Progenitor cell of endocrine pancreas (in vitro differentiated cells): ENCODE measurements at regions not wholly inside any gene's neighbourhood (a gene's known extent, or its start where the extent isn't known, plus 50 kb on each side); places are given as distances from the start of the nearest gene placed in this dataset.

Experiments used
- DNase-seq: peaks from one replicate; pipeline ENCODE4 v3.0.0; 2021; ENCODE audit warnings: low spot score; ENCODE audit not compliant: unreplicated experiment
- H3K27ac Mint-ChIP-seq: 2 replicates; pipeline ENCODE4 v1.8.0; 2021; ENCODE audit warnings: mild to moderate bottlenecking, moderate library complexity, mixed read lengths
- H3K27me3 Mint-ChIP-seq: 2 replicates; pipeline ENCODE4 v1.8.0; 2021; ENCODE audit warnings: mixed read lengths
- H3K36me3 Mint-ChIP-seq: 2 replicates; pipeline ENCODE4 v1.8.0; 2022; ENCODE audit warnings: mixed read lengths; ENCODE audit not compliant: insufficient read depth
- H3K4me1 Mint-ChIP-seq: 2 replicates; pipeline ENCODE4 v1.8.0; 2021; ENCODE audit warnings: low read depth, mixed read lengths
- H3K4me3 Mint-ChIP-seq: 2 replicates; pipeline ENCODE4 v1.8.0; 2021; ENCODE audit warnings: low read depth, mild to moderate bottlenecking, moderate library complexity, mixed read lengths
- H3K9me3 Mint-ChIP-seq: 2 replicates; pipeline ENCODE4 v1.8.0; 2021; ENCODE audit warnings: low read depth, mixed read lengths
- CTCF ChIP-seq: fragments of 200-600 bp; sonication (generic); IDR thresholded peaks from one replicate; pipeline ENCODE4 v1.5.0; 2021; ENCODE audit warnings: antibody characterized with exemption, mild to moderate bottlenecking; ENCODE audit not compliant: unreplicated experiment

GRCh38 chr16:60001523-60001922, 1267.4 kb upstream of the GOT2 start:
- H3K4me3 Mint-ChIP-seq = no peak overlapping the region

GRCh38 chr16:59997706-59998105, 1263.6 kb upstream of the GOT2 start:
- no peaks in the 10 kb centered on the region for H3K36me3 Mint-ChIP-seq
- H3K4me3 Mint-ChIP-seq = no peak overlapping the region
- H3K27me3 Mint-ChIP-seq = no peaks in the 10 kb centered on the region
- no peak for DNase-seq
- no peak overlapping the region for H3K27ac Mint-ChIP-seq
- H3K4me1 Mint-ChIP-seq = no peaks in the 10 kb centered on the region
- no peak for TF ChIP-seq CTCF
- H3K9me3 Mint-ChIP-seq = peaks cover 17% of the 10 kb centered on the region

More at GRCh38 chr16:60001523-60001922, 1267.4 kb upstream of the GOT2 start:
- no peak for TF ChIP-seq CTCF
- Mint-ChIP-seq H3K27ac (no peak overlapping the region), H3K36me3 (no peaks in the 10 kb centered on the region), H3K4me1 (no peaks in the 10 kb centered on the region), H3K27me3 (no peaks in the 10 kb centered on the region), H3K9me3 (peaks cover 12% of the 10 kb centered on the region)
- DNase-seq = no peak

- peaks cover 21% of the 10 kb centered on the region for H3K9me3 Mint-ChIP-seq
- H3K4me3 Mint-ChIP-seq = no peak overlapping the region
Measured at GRCh38 chr16:59993101-59993500, 1259.0 kb upstream of the GOT2 start.

GRCh38 chr16:59991171-59991570, 1257.1 kb upstream of the GOT2 start:
- Mint-ChIP-seq H3K4me3 (no peak overlapping the region), H3K4me1 (no peaks in the 10 kb centered on the region), H3K27me3 (no peaks in the 10 kb centered on the region), H3K9me3 (peaks cover 24% of the 10 kb centered on the region), H3K27ac (no peak overlapping the region), H3K36me3 (no peaks in the 10 kb centered on the region)
- no peak for DNase-seq
- no peak for TF ChIP-seq CTCF

More at GRCh38 chr16:59993101-59993500, 1259.0 kb upstream of the GOT2 start:
- no peaks in the 10 kb centered on the region for H3K27me3 Mint-ChIP-seq
- DNase-seq = no peak
- H3K4me1 Mint-ChIP-seq = no peaks in the 10 kb centered on the region
- no peak for TF ChIP-seq CTCF
- no peak overlapping the region for H3K27ac Mint-ChIP-seq
- H3K36me3 Mint-ChIP-seq = no peaks in the 10 kb centered on the region

- no peaks in the 10 kb centered on the region for H3K27me3 Mint-ChIP-seq
- no peaks in the 10 kb centered on the region for H3K36me3 Mint-ChIP-seq
- no peak overlapping the region for H3K27ac Mint-ChIP-seq
Measured at GRCh38 chr16:59988591-59988990, 1254.5 kb upstream of the GOT2 start.

More at GRCh38 chr16:59988591-59988990, 1254.5 kb upstream of the GOT2 start:
- no peaks in the 10 kb centered on the region for H3K4me1 Mint-ChIP-seq
- H3K9me3 Mint-ChIP-seq = peaks cover 28% of the 10 kb centered on the region
- no peak for DNase-seq
- no peak for TF ChIP-seq CTCF
- no peak overlapping the region for H3K4me3 Mint-ChIP-seq
